ENCODE measurements at regions not wholly inside any gene's neighbourhood (a gene's known extent, or its start where the extent isn't known, plus 50 kb on each side); places are given as distances from the start of the nearest gene placed in this dataset.

DNA sequence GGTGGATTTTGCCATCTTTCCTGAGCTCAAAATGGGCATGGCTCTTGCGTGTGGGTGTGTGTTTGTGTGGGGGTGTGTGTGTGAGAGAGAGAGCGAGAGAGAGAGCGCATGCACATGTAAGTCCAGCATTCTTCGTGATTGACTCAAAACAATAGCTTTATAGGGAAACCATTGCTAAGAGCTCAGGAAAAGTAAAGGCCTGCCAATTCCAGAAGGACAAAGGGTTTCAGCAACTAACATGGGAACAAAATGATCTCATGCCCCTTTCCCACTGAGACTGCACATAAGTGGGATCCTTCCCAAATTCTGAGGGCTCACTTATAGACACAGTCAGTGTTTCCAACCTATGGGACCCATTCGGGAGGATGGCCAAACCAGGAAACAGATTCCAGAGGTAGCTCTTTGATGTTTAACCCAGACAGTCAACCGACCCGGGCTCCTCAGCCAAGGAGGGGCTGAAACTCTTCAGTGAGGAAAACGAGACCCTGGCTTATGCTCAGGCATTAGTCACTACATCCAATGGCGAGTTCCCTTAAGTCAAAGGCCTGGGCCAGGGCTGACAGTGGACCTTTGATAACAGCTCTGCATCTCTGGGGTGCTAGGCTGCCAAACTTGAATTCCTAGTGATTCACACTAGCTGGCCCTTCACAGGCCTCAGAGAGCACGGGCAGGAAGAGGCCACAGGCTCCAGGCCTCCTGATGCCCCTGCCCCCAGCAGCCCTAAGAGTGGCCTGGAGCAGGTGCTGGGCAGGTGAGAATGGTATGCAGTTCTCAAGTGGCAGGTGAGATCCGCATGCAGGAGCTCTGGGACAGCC, 305.0 kb upstream of the C2CD4B start:
- no peaks in the 10 kb centered on the region for H3K9me2 ChIP-seq (ENCODE audit: insufficient read depth)
- ChIA-PET POLR2A (ENCODE audit: unreplicated experiment) (no interaction called here), CTCF (interaction anchor here (0.7 kb wide), 2 partner anchors 232 to 880 kb away, joined by 3 read pairs; no protein-coding TSS in a partner anchor)
- DNase-seq: peak; percentile 54 to 64
- no peaks in the 10 kb centered on the region for H4K20me1 ChIP-seq (ENCODE audit: insufficient read depth)
- H3K4me2 ChIP-seq: no peak overlapping the region
- TF ChIP-seq, protein P1, sequence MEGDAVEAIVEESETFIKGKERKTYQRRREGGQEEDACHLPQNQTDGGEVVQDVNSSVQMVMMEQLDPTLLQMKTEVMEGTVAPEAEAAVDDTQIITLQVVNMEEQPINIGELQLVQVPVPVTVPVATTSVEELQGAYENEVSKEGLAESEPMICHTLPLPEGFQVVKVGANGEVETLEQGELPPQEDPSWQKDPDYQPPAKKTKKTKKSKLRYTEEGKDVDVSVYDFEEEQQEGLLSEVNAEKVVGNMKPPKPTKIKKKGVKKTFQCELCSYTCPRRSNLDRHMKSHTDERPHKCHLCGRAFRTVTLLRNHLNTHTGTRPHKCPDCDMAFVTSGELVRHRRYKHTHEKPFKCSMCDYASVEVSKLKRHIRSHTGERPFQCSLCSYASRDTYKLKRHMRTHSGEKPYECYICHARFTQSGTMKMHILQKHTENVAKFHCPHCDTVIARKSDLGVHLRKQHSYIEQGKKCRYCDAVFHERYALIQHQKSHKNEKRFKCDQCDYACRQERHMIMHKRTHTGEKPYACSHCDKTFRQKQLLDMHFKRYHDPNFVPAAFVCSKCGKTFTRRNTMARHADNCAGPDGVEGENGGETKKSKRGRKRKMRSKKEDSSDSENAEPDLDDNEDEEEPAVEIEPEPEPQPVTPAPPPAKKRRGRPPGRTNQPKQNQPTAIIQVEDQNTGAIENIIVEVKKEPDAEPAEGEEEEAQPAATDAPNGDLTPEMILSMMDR (conservative IDR thresholded peaks at IDR 0.05): no peak
- no peak for TF ChIP-seq EZH2 (IDR thresholded peaks at IDR 0.05; ENCODE audit: low read depth)
- no peaks in the 10 kb centered on the region for H3K79me2 ChIP-seq (ENCODE audit: low read depth)
- H3K27ac ChIP-seq: no peak overlapping the region
- no peaks in the 10 kb centered on the region for H3K27me3 ChIP-seq (ENCODE audit: insufficient read depth, low read depth)
- no peak overlapping the region for H3K4me3 ChIP-seq
- H3K36me3 ChIP-seq (ENCODE audit: low read depth): no peaks in the 10 kb centered on the region
- peaks cover 12% of the 10 kb centered on the region for H3K4me1 ChIP-seq (replicated peaks; ENCODE audit: insufficient read depth)
- H3K9me3 ChIP-seq (ENCODE audit: insufficient read depth, low read depth): no peaks in the 10 kb centered on the region
- BruUV-seq (replicated peaks): no TSS peak
- peaks cover 5% of the 10 kb centered on the region; the same call in 1 of the 2 replicates for H3F3A ChIP-seq (ENCODE audit: insufficient read depth, low read depth)
- intact Hi-C loops (cut with micrococcal nuclease; ENCODE audit: unreplicated experiment): loop anchor here (5.0 to 10.0 kb wide), 2 partner anchors 78 to 275 kb away; partner anchors contain the start of gene TLN2
- H2AFZ ChIP-seq: no peak overlapping the region

DNA sequence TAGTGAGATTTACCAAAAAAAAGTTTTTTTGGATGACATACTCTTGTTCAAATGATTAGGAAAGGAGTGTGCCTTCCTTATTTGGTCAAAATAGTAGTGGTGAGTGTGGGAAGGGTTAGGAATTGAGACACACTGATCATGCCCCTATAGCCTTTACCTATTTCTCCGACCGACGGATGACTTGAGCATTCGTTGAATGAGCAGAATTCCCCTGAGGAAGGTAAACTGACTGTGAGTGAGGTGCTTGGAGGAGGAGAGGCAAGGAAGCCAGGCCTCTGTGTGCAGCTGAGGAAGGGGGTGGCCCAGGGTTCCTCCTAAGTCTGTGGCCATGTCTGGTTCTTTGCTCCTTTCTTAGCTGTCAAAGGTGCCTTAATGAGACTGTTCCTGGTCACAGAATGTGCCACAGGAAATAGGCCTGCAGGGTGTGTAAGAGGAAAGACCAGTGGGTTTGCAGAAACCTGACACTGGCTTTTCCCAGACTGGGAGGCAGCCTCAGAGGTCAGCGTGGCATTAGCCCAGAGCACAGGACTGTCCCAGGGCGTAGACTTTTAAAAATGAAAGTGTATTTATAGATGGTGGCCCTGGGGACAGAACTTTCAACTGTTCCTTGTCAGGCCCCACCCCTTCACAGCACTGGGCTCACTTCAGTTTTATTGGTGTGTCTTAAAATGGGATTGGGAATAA, 307.7 kb upstream of the C2CD4B start:
- H3K79me2 ChIP-seq (ENCODE audit: low read depth): no peaks in the 10 kb centered on the region
- peak; percentile 69 to 76 for DNase-seq
- intact Hi-C loops (cut with micrococcal nuclease; ENCODE audit: unreplicated experiment): loop anchor here (5.0 to 10.0 kb wide), 2 partner anchors 80 to 272 kb away; partner anchors contain the start of gene TLN2

More for the DNA sequence above, 307.7 kb upstream of the C2CD4B start:
- Histone ChIP-seq H3K9me2 (ENCODE audit: insufficient read depth) (no peaks in the 10 kb centered on the region), H4K20me1 (ENCODE audit: insufficient read depth) (no peaks in the 10 kb centered on the region), H3F3A (ENCODE audit: insufficient read depth, low read depth) (peaks cover 5% of the 10 kb centered on the region; the same call in 1 of the 2 replicates), H3K9me3 (ENCODE audit: insufficient read depth, low read depth) (no peaks in the 10 kb centered on the region), H3K4me1 (replicated peaks; ENCODE audit: insufficient read depth) (peaks cover 12% of the 10 kb centered on the region), H3K4me3 (no peak overlapping the region), H2AFZ (no peak overlapping the region), H3K4me2 (peak overlapping the region; percentile 47), H3K27me3 (ENCODE audit: insufficient read depth, low read depth) (no peaks in the 10 kb centered on the region), H3K27ac (no peak overlapping the region), H3K36me3 (ENCODE audit: low read depth) (no peaks in the 10 kb centered on the region)
- TF ChIP-seq EZH2 (IDR thresholded peaks at IDR 0.05; ENCODE audit: low read depth): no peak
- TF ChIP-seq, protein P1 (conservative IDR thresholded peaks at IDR 0.05): no peak
- no TSS peak for BruUV-seq (replicated peaks)
- CTCF ChIA-PET: no interaction called here
- POLR2A ChIA-PET (ENCODE audit: unreplicated experiment): no interaction called here
